Thyroid gland (tissue), 4 donors: ENCODE measurements at regions not wholly inside any gene's neighbourhood (a gene's known extent, or its start where the extent isn't known, plus 50 kb on each side); places are given as distances from the start of the nearest gene placed in this dataset.

ENCODE experiments used
- DNase-seq, 2 donors: peaks; one replicate each; pipeline ENCODE4 v3.0.0-alpha.2; 2019
- H3K27ac ChIP-seq, 3 donors: fragments of 200-600 bp; sonication (generic); 1 replicate in 2 of 3; 2 replicates in 1 of 3; pipeline ENCODE4 v1.5.1; 2016 to 2019; ENCODE audit warnings: mild to moderate bottlenecking in 1 of 3, moderate library complexity in 1 of 3
- H3K27me3 ChIP-seq: fragments of 200-600 bp; sonication (generic); one replicate; pipeline ENCODE4 v1.5.1; 2019
- H3K36me3 ChIP-seq, 2 donors: fragments of 200-600 bp; sonication (generic); one replicate each; pipeline ENCODE4 v1.5.1; 2016 to 2019
- H3K4me1 ChIP-seq, 2 donors: fragments of 200-600 bp; sonication (generic); one replicate each; pipeline ENCODE4 v1.5.1; 2017 to 2019
- H3K4me3 ChIP-seq, 3 donors: fragments of 200-600 bp; sonication (generic); replicated peaks in 1 of 3; 1 replicate in 2 of 3; 2 replicates in 1 of 3; pipeline ENCODE4 v1.5.1; 2016; ENCODE audit warnings: mild to moderate bottlenecking in 1 of 3
- H3K9me3 ChIP-seq: fragments of 200-600 bp; sonication (generic); one replicate; pipeline ENCODE4 v1.5.1; 2017
- POLR2A ChIP-seq, 2 donors: fragments of 450-650 bp; IDR thresholded peaks; one replicate each; pipeline ENCODE4 v1.6.1; 2017; ENCODE audit warnings: antibody characterized with exemption in 2 of 2, mild to moderate bottlenecking in 2 of 2, moderate library complexity in 1 of 2
- WGBS, 2 donors: methylation state at CpG; one replicate each; pipeline ENCODE4 v1.1.5; 2017; 5-methylcytosine and 5-hydroxymethylcytosine counted together
- intact Hi-C: fragments of 100-400 bp; cut with DNase I; formaldehyde crosslinking; loops from one replicate; pipeline ENCODE4 v1.15.1; 2023
- TF ChIP-seq, protein P1 (sequence below), 6 experiments: fragments of 200-600 bp in 3 of 6; fragments of 450-650 bp in 3 of 6; sonication (generic) in 3 of 6; IDR thresholded peaks; one replicate each; pipeline ENCODE4 v1.5.1; 2016 to 2019; ENCODE audit warnings: antibody characterized with exemption in 6 of 6, mild to moderate bottlenecking in 2 of 6, inconsistent platforms in 1 of 6, moderate library complexity in 1 of 6

GRCh38 chr3:83821506-83821905, 1137.3 kb upstream of the CADM2 start:
- H3K4me1 ChIP-seq, result no peaks in the 10 kb centered on the region
- no peaks in the 10 kb centered on the region for H3K36me3 ChIP-seq
- no peaks in the 10 kb centered on the region for H3K9me3 ChIP-seq
- no peak overlapping the region for H3K27ac ChIP-seq
- no peak for DNase-seq
- WGBS, 2 donors, result 89 to 90% methylated on average over 8 of the region's 8 CpGs
- H3K27me3 ChIP-seq, result no peaks in the 10 kb centered on the region
- intact Hi-C loops, result no loop called here
- TF ChIP-seq POLR2A (IDR thresholded peaks at IDR 0.05), result no peak
- TF ChIP-seq, protein P1, sequence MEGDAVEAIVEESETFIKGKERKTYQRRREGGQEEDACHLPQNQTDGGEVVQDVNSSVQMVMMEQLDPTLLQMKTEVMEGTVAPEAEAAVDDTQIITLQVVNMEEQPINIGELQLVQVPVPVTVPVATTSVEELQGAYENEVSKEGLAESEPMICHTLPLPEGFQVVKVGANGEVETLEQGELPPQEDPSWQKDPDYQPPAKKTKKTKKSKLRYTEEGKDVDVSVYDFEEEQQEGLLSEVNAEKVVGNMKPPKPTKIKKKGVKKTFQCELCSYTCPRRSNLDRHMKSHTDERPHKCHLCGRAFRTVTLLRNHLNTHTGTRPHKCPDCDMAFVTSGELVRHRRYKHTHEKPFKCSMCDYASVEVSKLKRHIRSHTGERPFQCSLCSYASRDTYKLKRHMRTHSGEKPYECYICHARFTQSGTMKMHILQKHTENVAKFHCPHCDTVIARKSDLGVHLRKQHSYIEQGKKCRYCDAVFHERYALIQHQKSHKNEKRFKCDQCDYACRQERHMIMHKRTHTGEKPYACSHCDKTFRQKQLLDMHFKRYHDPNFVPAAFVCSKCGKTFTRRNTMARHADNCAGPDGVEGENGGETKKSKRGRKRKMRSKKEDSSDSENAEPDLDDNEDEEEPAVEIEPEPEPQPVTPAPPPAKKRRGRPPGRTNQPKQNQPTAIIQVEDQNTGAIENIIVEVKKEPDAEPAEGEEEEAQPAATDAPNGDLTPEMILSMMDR (IDR thresholded peaks at IDR 0.05), result no peak
- H3K4me3 ChIP-seq, result no peak overlapping the region

GRCh38 chr3:83823095-83823494, 1135.7 kb upstream of the CADM2 start:
- Histone ChIP-seq H3K4me3 (no peak overlapping the region), H3K36me3 (no peaks in the 10 kb centered on the region), H3K27ac (no peak overlapping the region), H3K4me1 (no peaks in the 10 kb centered on the region), H3K9me3 (no peaks in the 10 kb centered on the region), H3K27me3 (no peaks in the 10 kb centered on the region)
- no peak for TF ChIP-seq POLR2A (IDR thresholded peaks at IDR 0.05)
- TF ChIP-seq, protein P1 (IDR thresholded peaks at IDR 0.05), result no peak
- DNase-seq, result no peak
- intact Hi-C loops, result no loop called here
- WGBS, 2 donors, result 44 to 51% methylated on average over 1 of the region's 1 CpG

- no peaks in the 10 kb centered on the region for H3K4me1 ChIP-seq
- WGBS, 2 donors, result 93 to 97% methylated on average over 4 of the region's 4 CpGs
- H3K9me3 ChIP-seq, result no peaks in the 10 kb centered on the region
- H3K27me3 ChIP-seq, result no peaks in the 10 kb centered on the region
- no peak overlapping the region for H3K27ac ChIP-seq
- no peak for TF ChIP-seq POLR2A (IDR thresholded peaks at IDR 0.05)
- TF ChIP-seq, protein P1 (IDR thresholded peaks at IDR 0.05), result no peak
- no peaks in the 10 kb centered on the region for H3K36me3 ChIP-seq
- no peak for DNase-seq
- intact Hi-C loops, result no loop called here
- no peak overlapping the region for H3K4me3 ChIP-seq
Measured at GRCh38 chr3:83835040-83835439, 1123.7 kb upstream of the CADM2 start.

DNA sequence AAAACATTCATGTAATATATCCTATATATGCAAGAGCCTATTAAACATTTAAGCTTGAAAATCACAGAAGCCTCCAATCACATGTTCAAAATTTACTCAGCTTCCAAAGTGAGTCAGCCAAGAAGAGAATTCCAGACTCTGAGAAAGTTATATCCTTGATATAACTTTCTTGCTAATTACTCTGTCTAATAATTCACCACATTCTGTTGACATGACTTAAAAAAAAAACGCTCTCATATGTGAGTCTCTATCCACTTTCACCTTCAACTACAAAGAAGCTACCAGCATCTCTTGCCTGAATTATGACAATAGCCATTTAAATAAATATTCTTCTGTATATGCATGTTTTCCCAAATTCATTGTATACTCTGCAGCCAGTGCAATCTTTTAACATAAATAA, 1116.3 kb upstream of the CADM2 start:
- intact Hi-C loops, result no loop called here
- H3K27ac ChIP-seq, result no peak overlapping the region
- no peak for DNase-seq
- H3K36me3 ChIP-seq, result no peaks in the 10 kb centered on the region
- H3K4me1 ChIP-seq, result no peaks in the 10 kb centered on the region
- 67 to 75% methylated on average over 1 of the region's 1 CpG for WGBS, 2 donors
- no peaks in the 10 kb centered on the region for H3K27me3 ChIP-seq
- no peak for TF ChIP-seq POLR2A (IDR thresholded peaks at IDR 0.05)
- TF ChIP-seq, protein P1 (IDR thresholded peaks at IDR 0.05), result no peak
- H3K9me3 ChIP-seq, result no peaks in the 10 kb centered on the region
- no peak overlapping the region for H3K4me3 ChIP-seq

- Histone ChIP-seq H3K27ac (no peak overlapping the region), H3K4me1 (no peaks in the 10 kb centered on the region), H3K36me3 (no peaks in the 10 kb centered on the region), H3K9me3 (no peaks in the 10 kb centered on the region), H3K4me3 (no peak overlapping the region), H3K27me3 (no peaks in the 10 kb centered on the region)
- intact Hi-C loops, result no loop called here
- 62 to 79% methylated on average over 2 of the region's 2 CpGs for WGBS, 2 donors
- TF ChIP-seq, protein P1 (IDR thresholded peaks at IDR 0.05), result no peak
- no peak for TF ChIP-seq POLR2A (IDR thresholded peaks at IDR 0.05)
- DNase-seq, result no peak
Measured at GRCh38 chr3:83843716-83844115, 1115.1 kb upstream of the CADM2 start.
